Esophagus squamous epithelium (tissue), 4 donors: ENCODE measurements at regions not wholly inside any gene's neighbourhood (a gene's known extent, or its start where the extent isn't known, plus 50 kb on each side); places are given as distances from the start of the nearest gene placed in this dataset.

Experiments used
- POLR2A ChIP-seq, 4 donors: fragments of 450-650 bp; IDR thresholded peaks; one replicate each; pipeline ENCODE4 v1.6.1; 2017; ENCODE audit warnings: antibody characterized with exemption in 4 of 4, mild to moderate bottlenecking in 4 of 4, moderate library complexity in 3 of 4
- TF ChIP-seq, protein P1 (sequence below), 6 experiments: fragments of 450-650 bp in 4 of 6; fragments of 200-600 bp in 2 of 6; sonication (generic) in 2 of 6; IDR thresholded peaks; one replicate each; pipeline ENCODE4 v1.5.1; 2016 to 2019; ENCODE audit warnings: antibody characterized with exemption in 6 of 6, mild to moderate bottlenecking in 4 of 6, moderate library complexity in 4 of 6

GRCh38 chr16:14004729-14005315 lies 66.3 kb upstream of the MRTFB start:
- TF ChIP-seq, protein P1, sequence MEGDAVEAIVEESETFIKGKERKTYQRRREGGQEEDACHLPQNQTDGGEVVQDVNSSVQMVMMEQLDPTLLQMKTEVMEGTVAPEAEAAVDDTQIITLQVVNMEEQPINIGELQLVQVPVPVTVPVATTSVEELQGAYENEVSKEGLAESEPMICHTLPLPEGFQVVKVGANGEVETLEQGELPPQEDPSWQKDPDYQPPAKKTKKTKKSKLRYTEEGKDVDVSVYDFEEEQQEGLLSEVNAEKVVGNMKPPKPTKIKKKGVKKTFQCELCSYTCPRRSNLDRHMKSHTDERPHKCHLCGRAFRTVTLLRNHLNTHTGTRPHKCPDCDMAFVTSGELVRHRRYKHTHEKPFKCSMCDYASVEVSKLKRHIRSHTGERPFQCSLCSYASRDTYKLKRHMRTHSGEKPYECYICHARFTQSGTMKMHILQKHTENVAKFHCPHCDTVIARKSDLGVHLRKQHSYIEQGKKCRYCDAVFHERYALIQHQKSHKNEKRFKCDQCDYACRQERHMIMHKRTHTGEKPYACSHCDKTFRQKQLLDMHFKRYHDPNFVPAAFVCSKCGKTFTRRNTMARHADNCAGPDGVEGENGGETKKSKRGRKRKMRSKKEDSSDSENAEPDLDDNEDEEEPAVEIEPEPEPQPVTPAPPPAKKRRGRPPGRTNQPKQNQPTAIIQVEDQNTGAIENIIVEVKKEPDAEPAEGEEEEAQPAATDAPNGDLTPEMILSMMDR (IDR thresholded peaks at IDR 0.05): no peak
- TF ChIP-seq POLR2A (IDR thresholded peaks at IDR 0.05): no peak
